DND-41 (cell line): ENCODE measurements at regions not wholly inside any gene's neighbourhood (a gene's known extent, or its start where the extent isn't known, plus 50 kb on each side); places are given as distances from the start of the nearest gene placed in this dataset.

Experiments used
- ATAC-seq: fragments of 200-7000 bp; cut with Tn5 transposase; 3 replicates; pipeline ENCODE4 v1.9.1; 2021; ENCODE audit warnings: low read depth; ENCODE audit not compliant: insufficient read depth
- DNase-seq: peaks from one replicate; pipeline ENCODE4 v3.0.0-alpha.2; 2020
- H2AFZ ChIP-seq: 2 replicates; pipeline ENCODE4 v1.6.0; 2012; ENCODE audit warnings: low read depth, low read length
- H3K27ac ChIP-seq: 2 replicates; pipeline ENCODE4 v1.5.1; 2012; ENCODE audit warnings: low read length, inconsistent platforms
- H3K27me3 ChIP-seq: fragments of 200-600 bp; sonication (generic); 2 replicates; pipeline ENCODE4 v1.6.0; 2012; ENCODE audit warnings: low read length, mild to moderate bottlenecking, inconsistent platforms; ENCODE audit not compliant: insufficient read depth, poor library complexity
- H3K36me3 ChIP-seq: 2 replicates; pipeline ENCODE4 v1.5.1; 2012; ENCODE audit warnings: low read length, inconsistent platforms; ENCODE audit not compliant: insufficient read depth
- H3K4me1 ChIP-seq: 2 replicates; pipeline ENCODE4 v1.5.1; 2012; ENCODE audit warnings: mild to moderate bottlenecking, low read length; ENCODE audit not compliant: insufficient read depth
- H3K4me2 ChIP-seq: 2 replicates; pipeline ENCODE4 v1.6.0; 2012; ENCODE audit warnings: mild to moderate bottlenecking, moderate library complexity, low read length, inconsistent platforms; ENCODE audit not compliant: insufficient read depth
- H3K4me3 ChIP-seq, 2 experiments: fragments of 200-600 bp in 1 of 2; shearing (Covaris generic) in 1 of 2; 2 replicates each; pipeline ENCODE4 v1.5.1; 2012 to 2016; ENCODE audit warnings: inconsistent platforms in 2 of 2, low read length in 2 of 2, mild to moderate bottlenecking in 2 of 2, low read depth in 1 of 2, moderate library complexity in 1 of 2
- H3K79me2 ChIP-seq: 2 replicates; pipeline ENCODE4 v1.6.0; 2012; ENCODE audit warnings: low read length, inconsistent platforms; ENCODE audit not compliant: insufficient read depth
- H3K9ac ChIP-seq: 2 replicates; pipeline ENCODE4 v1.6.0; 2012; ENCODE audit warnings: low read depth, mild to moderate bottlenecking, inconsistent platforms, low read length, moderate library complexity
- H3K9me3 ChIP-seq: 2 replicates; pipeline ENCODE4 v1.5.1; 2012; ENCODE audit warnings: low read length, moderate library complexity, mild to moderate bottlenecking, inconsistent platforms; ENCODE audit not compliant: insufficient read depth, severe bottlenecking
- H4K20me1 ChIP-seq: 2 replicates; pipeline ENCODE4 v1.6.0; 2012; ENCODE audit warnings: low read length; ENCODE audit not compliant: insufficient read depth
- CTCF ChIP-seq: IDR thresholded peaks from 2 replicates; pipeline ENCODE4 v1.5.1; 2012; ENCODE audit warnings: borderline replicate concordance, low read length, moderate library complexity, mild to moderate bottlenecking; ENCODE audit not compliant: poor library complexity, severe bottlenecking; ENCODE audit errors: extremely low read depth
- EZH2 ChIP-seq: IDR thresholded peaks from 3 replicates; pipeline ENCODE4 v1.6.1; 2012; ENCODE audit warnings: borderline replicate concordance, low read depth, mild to moderate bottlenecking, moderate library complexity, low read length, inconsistent platforms; ENCODE audit not compliant: severe bottlenecking

- Histone ChIP-seq H3K79me2 (no peaks in the 10 kb centered on the region), H3K36me3 (no peaks in the 10 kb centered on the region), H3K9me3 (no peaks in the 10 kb centered on the region), H3K4me3 (no peak overlapping the region), H3K27me3 (no peaks in the 10 kb centered on the region), H3K4me2 (no peak overlapping the region), H4K20me1 (no peaks in the 10 kb centered on the region), H2AFZ (no peak overlapping the region), H3K27ac (no peak overlapping the region), H3K4me1 (no peaks in the 10 kb centered on the region), H3K9ac (no peak overlapping the region)
- no peak for ATAC-seq
- DNase-seq = no peak
- no peak for TF ChIP-seq EZH2
These were observed 98.5 kb downstream of the SOX9 start for GRCh38 chr17:72219137-72219823.

- no peaks in the 10 kb centered on the region for H3K9me3 ChIP-seq
- H3K79me2 ChIP-seq = no peaks in the 10 kb centered on the region
- no peak for ATAC-seq
- no peaks in the 10 kb centered on the region for H3K36me3 ChIP-seq
- no peak for DNase-seq
- no peak overlapping the region for H2AFZ ChIP-seq
- no peaks in the 10 kb centered on the region for H3K27me3 ChIP-seq
- no peaks in the 10 kb centered on the region for H3K4me1 ChIP-seq
- no peak overlapping the region for H3K4me2 ChIP-seq
- TF ChIP-seq CTCF = no peak
- TF ChIP-seq EZH2 = no peak
- no peak overlapping the region for H3K27ac ChIP-seq
- no peak overlapping the region for H3K9ac ChIP-seq
- H4K20me1 ChIP-seq = no peaks in the 10 kb centered on the region
- no peak overlapping the region for H3K4me3 ChIP-seq
These were observed 99.1 kb downstream of the SOX9 start for GRCh38 chr17:72219824-72220493.

GRCh38 chr17:72222661-72223380 lies 102.0 kb downstream of the SOX9 start:
- H3K4me3 ChIP-seq = no peak overlapping the region

More at GRCh38 chr17:72222661-72223380, 102.0 kb downstream of the SOX9 start:
- no peaks in the 10 kb centered on the region for H4K20me1 ChIP-seq
- no peaks in the 10 kb centered on the region for H3K27me3 ChIP-seq
- DNase-seq (no peak), ATAC-seq (no peak)
- no peaks in the 10 kb centered on the region for H3K36me3 ChIP-seq
- H2AFZ ChIP-seq = no peak overlapping the region
- no peaks in the 10 kb centered on the region for H3K79me2 ChIP-seq
- no peaks in the 10 kb centered on the region for H3K4me1 ChIP-seq
- TF ChIP-seq EZH2 (no peak), CTCF (no peak)
- no peaks in the 10 kb centered on the region for H3K9me3 ChIP-seq
- H3K27ac ChIP-seq = no peak overlapping the region
- H3K4me2 ChIP-seq = no peak overlapping the region
- H3K9ac ChIP-seq = no peak overlapping the region
